BJ (cell line): ENCODE measurements at regions not wholly inside any gene's neighbourhood (a gene's known extent, or its start where the extent isn't known, plus 50 kb on each side); places are given as distances from the start of the nearest gene placed in this dataset.
"Not testable (repeated sequence)": the region's sequence is repeated elsewhere in the genome, so short reads cannot be mapped to it uniquely, and the experiment has no call there.

Experiments used
- CTCF ChIA-PET: fragments of 350-600 bp; formaldehyde crosslinking; extraction: SDS; loops from one replicate; lab custom pipeline; 2021; ENCODE audit warnings: antibody characterized with exemption, inconsistent platforms; lab: Yijun Ruan, JAX
- POLR2A ChIA-PET: fragments of 300-600 bp; sonication (Branson Sonifier 250); formaldehyde crosslinking; extraction: SDS; loops from one replicate; lab custom pipeline; 2021; ENCODE audit warnings: antibody characterized with exemption; lab: Charles Lee
- DNase-seq: peaks from one replicate; pipeline ENCODE4 v3.0.0-alpha.2; 2011; ENCODE audit warnings: low read depth
- H3K27me3 ChIP-seq: 2 replicates; pipeline ENCODE4 v1.6.0; 2011; ENCODE audit warnings: low read length; ENCODE audit not compliant: control insufficient read depth, insufficient read depth
- H3K36me3 ChIP-seq: 2 replicates; pipeline ENCODE4 v1.5.1; 2011; ENCODE audit warnings: low read length; ENCODE audit not compliant: control insufficient read depth, insufficient read depth
- H3K4me3 ChIP-seq: 2 replicates; pipeline ENCODE4 v1.5.1; 2011; ENCODE audit warnings: low read depth, mild to moderate bottlenecking, control low read depth, low read length
- TF ChIP-seq, protein P1 (sequence below): IDR thresholded peaks from 2 replicates; pipeline ENCODE4 v1.5.1; 2011; ENCODE audit warnings: low read depth, mild to moderate bottlenecking, control low read depth, inconsistent platforms, low read length, moderate library complexity; ENCODE audit not compliant: insufficient read depth

DNA sequence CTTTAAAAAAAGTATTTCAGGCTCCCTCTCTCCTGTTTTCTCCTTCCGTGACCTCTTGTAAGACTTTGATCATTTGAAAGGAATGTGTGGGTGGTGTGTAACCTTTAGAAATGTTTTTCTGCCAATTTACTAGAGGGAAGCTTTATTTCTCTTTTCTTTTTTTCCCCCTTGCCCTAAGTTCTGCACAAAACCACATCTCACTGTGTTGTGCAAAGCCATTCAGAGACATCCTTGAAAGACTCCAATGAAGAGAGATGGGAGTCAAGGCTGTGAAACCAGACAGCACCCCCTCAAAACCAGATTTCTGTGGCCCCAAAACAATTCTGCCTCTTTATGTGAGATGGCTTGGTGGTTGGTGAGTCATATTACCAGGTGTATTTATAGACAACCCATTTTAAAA, 184.6 kb upstream of the ERBB4 start:
- POLR2A ChIA-PET: no interaction called here

DNA sequence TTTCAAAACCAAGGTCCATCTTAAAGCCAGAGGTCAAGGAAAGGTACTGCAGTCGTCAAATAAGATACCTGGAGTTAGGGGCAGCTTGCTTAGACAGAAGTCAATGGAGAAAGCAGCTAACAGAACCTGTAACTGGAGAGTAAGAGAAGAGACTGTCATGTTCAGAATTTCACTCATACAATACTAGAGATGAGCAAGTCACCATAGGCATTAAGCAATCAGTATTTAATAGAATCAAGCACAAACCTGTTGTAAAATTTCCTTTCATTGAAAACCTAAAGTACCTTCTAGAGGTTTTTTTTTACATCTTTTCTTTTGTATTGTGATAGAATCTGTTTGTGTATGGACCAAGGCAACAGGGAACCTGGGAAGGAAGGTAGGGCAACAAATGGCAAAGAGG, 183.4 kb upstream of the ERBB4 start:
- ChIA-PET POLR2A (no interaction called here), CTCF (interaction anchor here (0.6 kb wide), 1 partner anchor 324 kb away, joined by 3 read pairs; no protein-coding TSS in a partner anchor)
- Histone ChIP-seq H3K36me3 (no peaks in the 10 kb centered on the region), H3K4me3 (no peak overlapping the region), H3K27me3 (no peaks in the 10 kb centered on the region)
- TF ChIP-seq, protein P1, sequence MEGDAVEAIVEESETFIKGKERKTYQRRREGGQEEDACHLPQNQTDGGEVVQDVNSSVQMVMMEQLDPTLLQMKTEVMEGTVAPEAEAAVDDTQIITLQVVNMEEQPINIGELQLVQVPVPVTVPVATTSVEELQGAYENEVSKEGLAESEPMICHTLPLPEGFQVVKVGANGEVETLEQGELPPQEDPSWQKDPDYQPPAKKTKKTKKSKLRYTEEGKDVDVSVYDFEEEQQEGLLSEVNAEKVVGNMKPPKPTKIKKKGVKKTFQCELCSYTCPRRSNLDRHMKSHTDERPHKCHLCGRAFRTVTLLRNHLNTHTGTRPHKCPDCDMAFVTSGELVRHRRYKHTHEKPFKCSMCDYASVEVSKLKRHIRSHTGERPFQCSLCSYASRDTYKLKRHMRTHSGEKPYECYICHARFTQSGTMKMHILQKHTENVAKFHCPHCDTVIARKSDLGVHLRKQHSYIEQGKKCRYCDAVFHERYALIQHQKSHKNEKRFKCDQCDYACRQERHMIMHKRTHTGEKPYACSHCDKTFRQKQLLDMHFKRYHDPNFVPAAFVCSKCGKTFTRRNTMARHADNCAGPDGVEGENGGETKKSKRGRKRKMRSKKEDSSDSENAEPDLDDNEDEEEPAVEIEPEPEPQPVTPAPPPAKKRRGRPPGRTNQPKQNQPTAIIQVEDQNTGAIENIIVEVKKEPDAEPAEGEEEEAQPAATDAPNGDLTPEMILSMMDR: no peak
- no peak for DNase-seq

More for the DNA sequence above, 184.6 kb upstream of the ERBB4 start:
- Histone ChIP-seq H3K36me3 (no peaks in the 10 kb centered on the region), H3K27me3 (no peaks in the 10 kb centered on the region), H3K4me3 (no peak overlapping the region)
- CTCF ChIA-PET: no interaction called here
- TF ChIP-seq, protein P1: no peak
- DNase-seq: no peak

DNA sequence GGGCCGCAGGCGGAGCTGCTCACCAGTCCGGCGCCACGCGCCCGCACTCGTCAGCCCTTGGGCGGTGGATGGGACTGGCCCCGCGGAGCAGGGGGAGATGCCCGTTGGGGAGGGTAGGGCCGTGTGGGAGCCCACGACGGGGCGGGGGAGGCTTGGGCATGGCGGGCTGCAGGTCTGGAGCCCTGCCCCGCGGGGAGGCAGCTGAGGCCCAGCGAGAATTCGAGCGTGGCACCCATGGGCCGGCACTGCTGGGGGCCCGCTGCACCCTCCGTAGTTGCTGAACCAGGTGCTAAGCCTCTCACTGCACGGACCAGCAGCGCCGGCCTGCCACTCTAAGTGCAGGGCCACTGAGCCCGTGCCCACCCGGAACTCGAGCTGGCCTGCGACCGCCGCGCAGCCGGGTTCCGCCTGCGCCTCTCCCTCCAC, 182.4 kb upstream of the ERBB4 start:
- CTCF ChIA-PET: no interaction called here
- no peak for DNase-seq
- H3K4me3 ChIP-seq: no peak overlapping the region
- H3K36me3 ChIP-seq: no peaks in the 10 kb centered on the region
- TF ChIP-seq, protein P1: no peak
- no peaks in the 10 kb centered on the region for H3K27me3 ChIP-seq
- POLR2A ChIA-PET: no interaction called here

DNA sequence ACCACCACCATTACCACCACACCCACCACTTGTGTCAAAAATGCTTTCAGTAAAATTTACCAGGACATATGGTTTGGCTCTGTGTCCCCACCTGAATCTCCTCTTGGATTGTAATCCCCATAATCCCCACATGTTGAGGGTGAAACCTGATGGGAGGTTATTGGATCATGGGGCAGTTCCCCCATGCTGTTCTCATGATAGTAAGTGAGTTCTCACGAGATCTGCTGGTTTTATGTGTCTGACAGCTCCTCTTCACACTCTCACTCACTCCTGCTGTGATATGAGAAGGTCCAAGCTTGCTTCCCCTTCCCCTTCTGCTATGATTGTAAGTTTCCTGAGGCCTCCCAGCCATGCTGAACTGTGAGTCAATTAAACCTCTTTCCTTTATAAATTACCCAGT, 176.8 kb upstream of the ERBB4 start:
- H3K27me3 ChIP-seq, DNase-seq, H3K4me3 ChIP-seq, POLR2A ChIA-PET, CTCF ChIA-PET, H3K36me3 ChIP-seq: not testable (repeated sequence)

DNA sequence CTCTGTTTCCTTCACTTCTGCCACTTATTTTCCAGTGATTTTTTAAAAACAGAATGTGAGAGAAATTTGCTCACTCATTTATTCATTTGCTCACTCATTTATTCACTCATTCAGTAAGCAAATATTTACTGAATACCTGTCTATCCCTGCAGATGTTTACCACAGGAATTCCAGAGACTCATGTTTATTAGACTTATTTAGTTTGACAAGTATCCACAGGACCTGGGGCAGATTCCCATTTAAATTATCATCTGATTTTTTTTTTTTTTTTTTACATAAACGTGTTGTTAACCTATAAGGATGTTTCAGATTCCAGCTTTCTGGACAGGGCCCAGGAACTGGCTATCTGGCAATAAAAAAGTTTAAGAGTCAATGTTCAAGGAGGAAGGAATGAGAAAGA, 175.1 kb upstream of the ERBB4 start:
- TF ChIP-seq, protein P1: no peak
- Histone ChIP-seq H3K36me3 (no peaks in the 10 kb centered on the region), H3K4me3 (no peak overlapping the region), H3K27me3 (no peaks in the 10 kb centered on the region)
- POLR2A ChIA-PET: interaction anchor here (0.6 kb wide), 1 partner anchor 17 kb away, joined by 11 read pairs; no protein-coding TSS in a partner anchor
- no peak for DNase-seq
- CTCF ChIA-PET: interaction anchor here (1.4 kb wide), 1 partner anchor 31 kb away, joined by 3 read pairs; no protein-coding TSS in a partner anchor

DNA sequence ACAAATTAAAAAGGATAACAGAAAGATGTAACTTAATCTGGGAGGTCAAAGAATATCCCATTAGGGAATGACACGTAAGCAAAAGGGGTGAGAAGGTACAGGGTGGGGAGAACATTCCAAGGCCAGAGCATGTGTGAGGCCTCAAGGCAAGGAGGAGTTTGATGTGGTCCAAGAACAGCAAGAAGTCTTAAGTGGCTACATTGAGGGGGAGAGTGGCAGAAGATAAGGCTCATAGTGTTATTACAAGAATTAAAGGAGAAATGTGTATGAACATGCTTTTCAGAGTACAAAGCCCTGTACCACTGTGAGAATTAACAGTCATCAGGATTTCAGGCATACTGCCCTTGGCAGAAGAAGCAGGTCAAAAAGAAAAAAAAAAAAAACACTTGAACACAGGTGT, 174.4 kb upstream of the ERBB4 start:
- no peak for DNase-seq
- ChIA-PET POLR2A (no interaction called here), CTCF (interaction anchor here (1.4 kb wide), 2 partner anchors 26 to 31 kb away, joined by 3 read pairs; no protein-coding TSS in a partner anchor)
- no peaks in the 10 kb centered on the region for H3K27me3 ChIP-seq
- no peak overlapping the region for H3K4me3 ChIP-seq
- TF ChIP-seq, protein P1: no peak
- no peaks in the 10 kb centered on the region for H3K36me3 ChIP-seq
